Keratinocyte (primary cell): ENCODE measurements at regions not wholly inside any gene's neighbourhood (a gene's known extent, or its start where the extent isn't known, plus 50 kb on each side); places are given as distances from the start of the nearest gene placed in this dataset.

Source experiments
- DNase-seq: peaks from one replicate; pipeline ENCODE4 v3.0.0-alpha.2; 2011; ENCODE audit warnings: low read depth, missing footprints, low spot score
- FAIRE-seq: peaks from 2 replicates; lab custom pipeline; 2011; peaks lifted over from hg19 to GRCh38; lab: Jason Lieb, UNC
- H2AFZ ChIP-seq: 2 replicates; pipeline ENCODE4 v1.6.0; 2012; ENCODE audit warnings: low read length, control low read depth, inconsistent platforms; ENCODE audit not compliant: control insufficient read depth
- H3K27ac ChIP-seq: 2 replicates; pipeline ENCODE4 v1.5.1; 2011; ENCODE audit warnings: low read length; ENCODE audit not compliant: control insufficient read depth, insufficient read depth
- H3K27me3 ChIP-seq: 3 replicates; pipeline ENCODE4 v1.6.0; 2011; ENCODE audit warnings: low read length; ENCODE audit not compliant: control insufficient read depth, insufficient read depth; ENCODE audit errors: extremely low read depth
- H3K36me3 ChIP-seq, 2 experiments: 2 replicates in 1 of 2; 3 replicates in 1 of 2; pipeline ENCODE4 v1.5.1; 2011; ENCODE audit warnings: low read length in 2 of 2, mild to moderate bottlenecking in 1 of 2; ENCODE audit not compliant: control insufficient read depth in 2 of 2, insufficient read depth in 2 of 2; ENCODE audit errors: extremely low read depth in 1 of 2
- H3K4me1 ChIP-seq: 3 replicates; pipeline ENCODE4 v1.5.1; 2011; ENCODE audit warnings: low read length; ENCODE audit not compliant: control insufficient read depth, insufficient read depth; ENCODE audit errors: extremely low read depth
- H3K4me2 ChIP-seq: 3 replicates; pipeline ENCODE4 v1.6.0; 2011; ENCODE audit warnings: low read depth, low read length; ENCODE audit not compliant: control insufficient read depth, insufficient read depth; ENCODE audit errors: extremely low read depth
- H3K4me3 ChIP-seq, 3 experiments: fragments of 200-600 bp in 1 of 3; sonication (generic) in 1 of 3; 2 replicates in 2 of 3; 3 replicates in 1 of 3; pipeline ENCODE4 v1.5.1; 2011 to 2016; ENCODE audit warnings: low read length in 3 of 3, mild to moderate bottlenecking in 3 of 3, control low read depth in 2 of 3, inconsistent platforms in 1 of 3, low read depth in 1 of 3, mixed read lengths in 1 of 3, mixed run types in 1 of 3, moderate library complexity in 1 of 3; ENCODE audit not compliant: control insufficient read depth in 2 of 3, insufficient read depth in 2 of 3; ENCODE audit errors: extremely low read depth in 1 of 3
- H3K79me2 ChIP-seq: 2 replicates; pipeline ENCODE4 v1.6.0; 2012; ENCODE audit warnings: low read length; ENCODE audit not compliant: control insufficient read depth, insufficient read depth
- H3K9ac ChIP-seq: 3 replicates; pipeline ENCODE4 v1.6.0; 2011; ENCODE audit warnings: low read length; ENCODE audit not compliant: control insufficient read depth, insufficient read depth; ENCODE audit errors: extremely low read depth
- H3K9me1 ChIP-seq: 3 replicates; pipeline ENCODE4 v1.6.0; 2011; ENCODE audit warnings: low read length; ENCODE audit not compliant: control insufficient read depth, insufficient read depth; ENCODE audit errors: extremely low read depth
- H3K9me3 ChIP-seq: 2 replicates; pipeline ENCODE4 v1.5.1; 2012; ENCODE audit warnings: low read depth, low read length; ENCODE audit not compliant: control insufficient read depth
- H4K20me1 ChIP-seq: 3 replicates; pipeline ENCODE4 v1.6.0; 2011; ENCODE audit warnings: low read length; ENCODE audit not compliant: control insufficient read depth, insufficient read depth; ENCODE audit errors: extremely low read depth
- EZH2 ChIP-seq: IDR thresholded peaks from one replicate; pipeline ENCODE4 v1.6.1; 2012; ENCODE audit warnings: inconsistent platforms, mild to moderate bottlenecking, low read length, moderate library complexity
- dilution Hi-C: fragments of 300-500 bp; cut with MboI; formaldehyde crosslinking; loops from one replicate; pipeline ENCODE4 v1.7.0; 2020; ENCODE audit warnings: low sequenced_read_pairs; ENCODE audit not compliant: extremely low pct_ligation_motif_present
- TF ChIP-seq, protein P1 (sequence below), 3 experiments: IDR thresholded peaks in 1 of 3; conservative IDR thresholded peaks in 1 of 3; optimal IDR thresholded peaks in 1 of 3; 2 replicates in 2 of 3; 3 replicates in 1 of 3; pipeline versions ENCODE3 to v1.5.1; 2011; ENCODE audit warnings: low read length in 3 of 3, mild to moderate bottlenecking in 3 of 3, moderate library complexity in 2 of 3, control low read depth in 1 of 3, inconsistent platforms in 1 of 3; ENCODE audit not compliant: insufficient read depth in 2 of 3; ENCODE audit errors: extremely low read depth in 1 of 3

GRCh38 chr4:60840020-60840419 is 360.1 kb upstream of the ADGRL3 start:
- H3K9me1 ChIP-seq: no peaks in the 10 kb centered on the region
- H3K27ac ChIP-seq: no peak overlapping the region
- H3K36me3 ChIP-seq: no peaks in the 10 kb centered on the region
- no peaks in the 10 kb centered on the region for H3K79me2 ChIP-seq
- no peaks in the 10 kb centered on the region for H3K27me3 ChIP-seq
- FAIRE-seq (no peak), DNase-seq (no peak)
- TF ChIP-seq, protein P1, sequence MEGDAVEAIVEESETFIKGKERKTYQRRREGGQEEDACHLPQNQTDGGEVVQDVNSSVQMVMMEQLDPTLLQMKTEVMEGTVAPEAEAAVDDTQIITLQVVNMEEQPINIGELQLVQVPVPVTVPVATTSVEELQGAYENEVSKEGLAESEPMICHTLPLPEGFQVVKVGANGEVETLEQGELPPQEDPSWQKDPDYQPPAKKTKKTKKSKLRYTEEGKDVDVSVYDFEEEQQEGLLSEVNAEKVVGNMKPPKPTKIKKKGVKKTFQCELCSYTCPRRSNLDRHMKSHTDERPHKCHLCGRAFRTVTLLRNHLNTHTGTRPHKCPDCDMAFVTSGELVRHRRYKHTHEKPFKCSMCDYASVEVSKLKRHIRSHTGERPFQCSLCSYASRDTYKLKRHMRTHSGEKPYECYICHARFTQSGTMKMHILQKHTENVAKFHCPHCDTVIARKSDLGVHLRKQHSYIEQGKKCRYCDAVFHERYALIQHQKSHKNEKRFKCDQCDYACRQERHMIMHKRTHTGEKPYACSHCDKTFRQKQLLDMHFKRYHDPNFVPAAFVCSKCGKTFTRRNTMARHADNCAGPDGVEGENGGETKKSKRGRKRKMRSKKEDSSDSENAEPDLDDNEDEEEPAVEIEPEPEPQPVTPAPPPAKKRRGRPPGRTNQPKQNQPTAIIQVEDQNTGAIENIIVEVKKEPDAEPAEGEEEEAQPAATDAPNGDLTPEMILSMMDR (optimal IDR thresholded peaks at IDR 0.05 in 1 of 3, IDR thresholded peaks at IDR 0.05 in 1 of 3, conservative IDR thresholded peaks at IDR 0.05 in 1 of 3; ENCODE audit: extremely low read depth in 1 of 3, insufficient read depth in 2 of 3, low read length in 3 of 3): no peak
- TF ChIP-seq EZH2: no peak
- dilution Hi-C loops: no loop called here
- H3K9ac ChIP-seq: no peak overlapping the region
- no peaks in the 10 kb centered on the region for H3K4me1 ChIP-seq
- no peak overlapping the region for H3K4me2 ChIP-seq
- H2AFZ ChIP-seq: no peak overlapping the region
- H3K4me3 ChIP-seq: no peak overlapping the region
- no peaks in the 10 kb centered on the region for H4K20me1 ChIP-seq
- H3K9me3 ChIP-seq: no peaks in the 10 kb centered on the region

DNA sequence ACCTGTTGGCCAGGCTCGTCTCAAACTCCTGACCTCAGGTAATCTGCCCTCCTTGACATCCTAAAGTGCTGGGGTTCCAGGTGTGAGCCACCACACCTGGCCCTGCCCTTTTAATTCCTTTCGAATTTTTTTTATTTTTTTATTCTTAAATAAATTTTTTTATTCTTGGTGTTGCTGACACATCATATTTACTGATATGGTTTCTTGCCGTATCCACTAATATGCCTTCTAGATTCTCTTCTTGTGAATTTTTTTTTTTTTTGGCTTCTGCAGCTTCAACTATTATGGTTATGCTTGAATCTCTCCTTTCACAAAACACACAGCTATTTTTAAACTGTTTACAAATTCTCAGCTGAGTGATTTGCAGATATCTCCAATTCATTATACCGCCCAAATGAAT is 353.4 kb upstream of the ADGRL3 start:
- Histone ChIP-seq H3K4me1 (no peaks in the 10 kb centered on the region), H3K9me3 (no peaks in the 10 kb centered on the region), H3K27me3 (no peaks in the 10 kb centered on the region), H3K79me2 (no peaks in the 10 kb centered on the region), H3K4me3 (no peak overlapping the region), H3K4me2 (no peak overlapping the region), H2AFZ (no peak overlapping the region), H3K36me3 (no peaks in the 10 kb centered on the region), H3K9ac (no peak overlapping the region), H3K9me1 (no peaks in the 10 kb centered on the region), H3K27ac (no peak overlapping the region), H4K20me1 (no peaks in the 10 kb centered on the region)
- FAIRE-seq: no peak
- DNase-seq: no peak
- dilution Hi-C loops: no loop called here
- TF ChIP-seq, protein P1 (optimal IDR thresholded peaks at IDR 0.05 in 1 of 3, IDR thresholded peaks at IDR 0.05 in 1 of 3, conservative IDR thresholded peaks at IDR 0.05 in 1 of 3; ENCODE audit: extremely low read depth in 1 of 3, insufficient read depth in 2 of 3, low read length in 3 of 3): no peak
- TF ChIP-seq EZH2: no peak
